HepG2 (cell line): ENCODE measurements at regions not wholly inside any gene's neighbourhood (a gene's known extent, or its start where the extent isn't known, plus 50 kb on each side); places are given as distances from the start of the nearest gene placed in this dataset.

ENCODE experiments used
- ASH2L ChIP-seq: fragments of 300-600, 200-600 bp; sonication (generic); IDR thresholded peaks from 2 replicates; pipeline ENCODE4 v1.7.0; 2017; ENCODE audit warnings: low read depth, mild to moderate bottlenecking, moderate library complexity, mixed read lengths, low read length; ENCODE audit not compliant: insufficient read length
- ATF4 ChIP-seq, 2 experiments: fragments of 450-650 bp in 1 of 2; sonication (generic) in 1 of 2; formaldehyde crosslinking; IDR thresholded peaks; 2 replicates each; pipeline versions ENCODE4 v1.5.0 to v1.8.0; 2020 to 2022; ENCODE audit warnings: mild to moderate bottlenecking in 1 of 2, missing genetic modification reagents in 1 of 2
- BCL6 ChIP-seq: IDR thresholded peaks from 2 replicates; pipeline ENCODE4 v1.6.1; 2016; ENCODE audit warnings: missing genetic modification reagents, missing compliant biosample characterization
- CEBPB ChIP-seq: IDR thresholded peaks from 2 replicates; pipeline ENCODE4 v1.6.1; 2011; ENCODE audit warnings: low read depth, low read length, improper control_type of control experiment, borderline replicate concordance
- CTCF ChIP-seq: sonication (generic); formaldehyde crosslinking; IDR thresholded peaks from 2 replicates; pipeline ENCODE4 v1.5.0; 2020; ENCODE audit warnings: mild to moderate bottlenecking, missing genetic modification reagents, moderate library complexity
- EP300 ChIP-seq, 3 experiments: sonication (generic) in 1 of 3; formaldehyde crosslinking in 1 of 3; IDR thresholded peaks; 2 replicates each; pipeline versions ENCODE4 v1.5.1 to v1.6.1; 2011 to 2020; ENCODE audit warnings: low read depth in 2 of 3, low read length in 2 of 3, borderline replicate concordance in 1 of 3, improper control_type of control experiment in 1 of 3, mild to moderate bottlenecking in 1 of 3, missing genetic modification reagents in 1 of 3, moderate library complexity in 1 of 3
- HNF4G ChIP-seq, 2 experiments: sonication (generic) in 1 of 2; formaldehyde crosslinking in 1 of 2; IDR thresholded peaks; 2 replicates each; pipeline versions ENCODE4 v1.4.0 to v1.6.1; 2011 to 2020; ENCODE audit warnings: borderline replicate concordance in 2 of 2, low read depth in 2 of 2, mild to moderate bottlenecking in 2 of 2, low read length in 1 of 2, missing genetic modification reagents in 1 of 2, moderate library complexity in 1 of 2
- MEIS1 ChIP-seq: sonication (generic); formaldehyde crosslinking; IDR thresholded peaks from 2 replicates; pipeline ENCODE4 v1.9.0; 2021; ENCODE audit warnings: mild to moderate bottlenecking, missing genetic modification reagents, moderate library complexity, borderline replicate concordance
- POLR2G ChIP-seq: fragments of 200-400 bp; formaldehyde crosslinking; IDR thresholded peaks from 2 replicates; pipeline ENCODE4 v1.6.1; 2018; ENCODE audit warnings: mild to moderate bottlenecking, low read depth, low read length, moderate library complexity
- RBFOX2 ChIP-seq: fragments of 200-400 bp; formaldehyde crosslinking; IDR thresholded peaks from 2 replicates; pipeline ENCODE4 v1.6.1; 2017; ENCODE audit warnings: low read depth, mild to moderate bottlenecking, low read length
- RFXANK ChIP-seq: IDR thresholded peaks from 2 replicates; pipeline ENCODE4 v1.6.1; 2016
- STAT5B ChIP-seq: sonication (generic); formaldehyde crosslinking; IDR thresholded peaks from 2 replicates; pipeline ENCODE4 v1.4.0; 2020; ENCODE audit warnings: missing genetic modification reagents
- ZNF138 ChIP-seq: sonication (generic); formaldehyde crosslinking; IDR thresholded peaks from 2 replicates; pipeline ENCODE4 v1.5.0; 2020; ENCODE audit warnings: mild to moderate bottlenecking, low read depth, missing genetic modification reagents

GRCh38 chr10:21257191-21257590 is 268.3 kb downstream of the SKIDA1 start:
- TF ChIP-seq POLR2G = no peak
- no peak for TF ChIP-seq CTCF (CRISPR knock-in tag)
- TF ChIP-seq ZNF138 (CRISPR knock-in tag) = no peak
- TF ChIP-seq STAT5B (CRISPR knock-in tag) = no peak
- TF ChIP-seq RFXANK (CRISPR knock-in tag) = no peak
- no peak for TF ChIP-seq BCL6 (CRISPR knock-in tag)
- no peak for TF ChIP-seq HNF4G (IDR thresholded peaks at IDR 0.05; ENCODE audit: borderline replicate concordance, low read depth, low read length)
- no peak for TF ChIP-seq HNF4G (CRISPR knock-in tag; IDR thresholded peaks at IDR 0.05; ENCODE audit: borderline replicate concordance, low read depth)
- TF ChIP-seq MEIS1 (CRISPR knock-in tag) = no peak
- TF ChIP-seq ASH2L = no peak
- TF ChIP-seq ATF4 (CRISPR knock-in tag; IDR thresholded peaks at IDR 0.05) = no peak
- no peak for TF ChIP-seq RBFOX2
- no peak for TF ChIP-seq CEBPB
- no peak for TF ChIP-seq EP300 (IDR thresholded peaks at IDR 0.05; ENCODE audit: low read depth in 2 of 2, low read length in 2 of 2)
- TF ChIP-seq EP300 (CRISPR knock-in tag; IDR thresholded peaks at IDR 0.05; ENCODE audit: borderline replicate concordance) = no peak
